T-helper 2 cell treated with Interferon-gamma antibody and Interleukin-4, amounts not matched to agents 5 μg/mL and 100 μg/mL, for 36 hours (primary cell): ENCODE measurements at regions not wholly inside any gene's neighbourhood (a gene's known extent, or its start where the extent isn't known, plus 50 kb on each side); places are given as distances from the start of the nearest gene placed in this dataset.

Experiments
- DNase-seq: peaks from one replicate; pipeline ENCODE4 v3.0.0; 2021; ENCODE audit warnings: low spot score
- H3K27ac Mint-ChIP-seq: one replicate; pipeline ENCODE4 v1.8.0; 2021; ENCODE audit warnings: mild to moderate bottlenecking, mixed read lengths
- H3K27me3 Mint-ChIP-seq: one replicate; pipeline ENCODE4 v1.8.0; 2021; ENCODE audit warnings: low read depth, mixed read lengths
- H3K36me3 Mint-ChIP-seq: one replicate; pipeline ENCODE4 v1.8.0; 2021; ENCODE audit warnings: low read depth, mixed read lengths
- H3K4me1 Mint-ChIP-seq: one replicate; pipeline ENCODE4 v1.8.0; 2021; ENCODE audit warnings: low read depth, mixed read lengths
- H3K4me3 Mint-ChIP-seq: one replicate; pipeline ENCODE4 v1.8.0; 2022; ENCODE audit warnings: mild to moderate bottlenecking, moderate library complexity, mixed read lengths
- H3K9me3 Mint-ChIP-seq: one replicate; pipeline ENCODE4 v1.8.0; 2021; ENCODE audit warnings: mixed read lengths

DNA sequence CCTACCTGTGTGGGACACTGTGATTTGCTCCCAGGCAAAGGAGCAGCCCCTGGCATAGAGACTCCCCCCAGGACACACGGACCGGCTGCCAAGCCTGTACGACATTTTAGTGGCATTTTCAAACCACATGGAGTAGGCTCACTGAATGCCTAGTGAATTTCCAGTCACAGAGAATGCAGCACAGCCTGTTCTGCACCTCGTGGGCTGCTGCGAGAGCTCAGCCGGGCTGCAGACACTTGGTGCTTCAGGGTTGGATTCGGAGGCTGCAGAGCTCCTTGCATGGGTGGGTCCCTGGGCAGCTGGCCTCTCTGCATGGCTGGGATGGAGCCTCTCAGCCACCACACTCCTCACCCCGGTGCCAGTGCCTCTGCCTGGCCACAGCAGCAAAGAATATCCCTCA lies 51.2 kb upstream of the HNF1B start:
- H3K27me3 Mint-ChIP-seq: peaks cover 14% of the 10 kb centered on the region
- H3K4me1 Mint-ChIP-seq: peaks cover 5% of the 10 kb centered on the region
- H3K4me3 Mint-ChIP-seq: no peak overlapping the region
- no peaks in the 10 kb centered on the region for H3K36me3 Mint-ChIP-seq
- DNase-seq: no peak
- H3K9me3 Mint-ChIP-seq: no peaks in the 10 kb centered on the region
- H3K27ac Mint-ChIP-seq: no peak overlapping the region
